Daoy (cell line): ENCODE measurements at regions not wholly inside any gene's neighbourhood (a gene's known extent, or its start where the extent isn't known, plus 50 kb on each side); places are given as distances from the start of the nearest gene placed in this dataset.
A peak's percentile ranks its signal among the peaks of the same experiment; 100 is the strongest.

Experiments used
- DNase-seq: peaks from one replicate; pipeline ENCODE4 v3.0.0-alpha.2; 2015; ENCODE audit warnings: low read depth

DNA sequence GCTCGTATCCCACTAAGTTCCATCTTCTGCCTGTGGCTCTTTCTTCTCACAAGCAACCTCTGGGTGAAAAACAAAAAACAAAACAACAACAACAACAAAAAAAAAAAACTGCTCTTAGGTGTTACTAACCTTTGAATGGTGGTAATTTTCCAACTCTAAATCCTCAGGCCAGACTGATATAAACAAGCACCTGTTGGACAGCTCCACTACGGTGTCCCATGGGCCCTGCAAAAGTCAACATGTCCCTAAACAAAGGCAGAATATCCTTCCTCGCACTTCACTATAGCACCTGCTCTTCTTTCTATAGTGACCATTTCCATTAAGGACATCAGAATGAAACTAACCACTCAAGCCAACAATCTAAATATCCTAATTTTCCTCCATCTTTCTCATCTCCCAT lies 54.6 kb upstream of the PARM1 start:
- DNase-seq, result no peak

DNA sequence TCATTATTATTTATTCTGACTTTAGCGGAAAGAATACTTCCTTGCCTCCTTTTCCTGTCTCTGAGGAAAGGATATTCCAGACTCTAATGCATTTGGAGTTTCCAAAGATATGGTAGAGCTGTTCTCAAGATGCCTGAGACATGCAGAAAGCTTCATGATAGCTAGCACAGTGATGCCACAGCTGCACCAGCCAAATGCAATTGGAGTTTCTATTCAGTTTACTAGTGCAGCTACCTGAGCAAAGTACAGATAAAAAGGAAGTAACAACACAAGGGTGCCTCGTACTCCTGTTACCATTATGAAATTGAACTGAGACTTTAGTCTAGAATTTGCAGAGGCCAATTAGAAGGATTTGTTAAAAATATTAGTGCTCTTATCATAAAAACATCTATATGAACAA lies 57.5 kb upstream of the PARM1 start:
- no peak for DNase-seq

DNA sequence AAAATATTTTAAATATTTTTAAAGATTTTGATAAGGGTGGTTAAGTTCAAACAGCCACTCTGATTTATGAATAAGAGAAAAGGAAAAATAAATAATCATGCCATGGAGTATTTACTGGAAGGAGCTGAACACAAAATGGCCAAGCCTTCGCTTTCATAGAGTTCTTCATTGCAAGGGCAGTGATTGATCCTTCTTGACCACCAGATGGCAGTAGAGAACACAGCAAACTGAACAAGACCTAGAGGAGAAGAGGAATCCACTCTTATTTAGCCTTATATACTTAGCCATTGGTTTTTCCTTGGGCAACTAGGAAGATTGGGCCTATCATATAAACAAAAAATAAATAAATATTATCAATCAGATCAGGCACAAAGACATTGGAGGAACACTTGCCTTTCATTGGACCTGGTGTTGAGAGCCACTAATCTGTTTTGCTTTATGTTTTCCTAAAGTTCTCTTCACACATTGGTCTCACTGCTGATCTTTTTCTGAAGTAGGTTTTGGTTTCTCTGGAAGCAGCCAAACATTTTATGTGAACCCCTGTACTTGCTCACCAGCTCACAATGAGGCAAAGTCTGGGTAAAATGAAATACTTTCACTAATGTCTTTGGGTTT lies 58.1 kb upstream of the PARM1 start:
- peak; percentile 37 for DNase-seq

DNA sequence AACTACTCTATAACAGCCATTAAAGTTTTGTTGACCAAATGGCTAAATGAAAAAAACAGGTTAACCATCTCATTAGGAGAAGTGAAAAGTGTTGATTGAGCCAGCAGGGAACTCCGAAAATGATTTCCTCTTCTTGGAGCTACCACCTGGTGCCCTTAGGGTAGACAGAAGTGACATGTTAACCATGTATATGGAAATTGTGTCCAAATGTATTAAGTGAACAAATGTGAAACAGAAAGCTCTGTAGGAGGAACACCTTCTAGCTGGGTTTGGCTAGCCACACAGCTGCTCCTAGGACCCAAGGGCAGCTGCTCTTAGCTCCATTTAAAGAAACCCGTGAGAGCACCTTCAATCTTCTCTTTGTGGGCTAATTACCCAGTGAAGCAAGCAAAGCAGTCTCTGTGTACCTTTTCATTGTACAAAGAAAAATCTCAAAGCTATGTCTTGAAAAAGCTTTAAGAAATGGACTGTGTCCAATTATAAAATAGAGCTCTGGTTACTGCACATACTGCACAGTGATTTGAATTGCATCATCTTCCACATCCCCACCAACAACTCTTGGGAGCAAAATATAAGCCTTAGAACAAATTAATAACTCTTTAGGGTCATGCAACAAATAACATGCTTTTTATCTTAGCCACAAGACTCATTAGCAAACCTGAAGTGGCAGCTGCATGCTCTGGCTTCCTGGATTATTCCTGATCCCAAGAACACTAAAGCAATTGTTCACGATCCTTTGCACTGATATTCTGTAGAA lies 59.2 kb upstream of the PARM1 start:
- no peak for DNase-seq

DNA sequence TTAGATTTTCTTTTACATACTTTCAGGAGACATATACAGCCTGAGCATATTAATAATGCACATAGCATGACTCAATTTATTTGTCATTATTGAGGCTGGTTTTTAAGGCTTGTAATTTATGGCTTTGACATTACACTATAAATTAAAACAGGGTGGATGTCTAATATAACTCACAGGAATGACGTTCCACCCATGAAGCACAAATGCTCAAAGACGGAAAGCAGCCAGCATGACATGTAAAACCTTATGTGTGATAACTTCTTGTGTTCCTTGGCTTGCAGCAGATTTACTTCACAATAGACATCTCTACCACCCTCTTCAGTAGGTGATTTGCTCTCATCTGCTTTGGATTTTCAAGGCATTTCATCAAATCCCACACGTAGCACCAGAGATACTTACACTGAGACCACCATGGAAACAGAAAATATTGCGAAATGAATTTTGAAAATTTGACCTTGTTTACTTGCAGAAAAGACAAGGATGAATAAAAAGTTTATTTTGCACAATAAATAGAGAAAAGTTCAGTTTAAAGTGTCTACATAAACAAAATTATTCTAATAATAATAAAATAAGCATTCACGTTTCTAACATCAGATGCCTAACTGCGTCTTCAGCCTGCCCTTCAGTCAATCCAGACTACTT lies 64.7 kb upstream of the BTC start:
- no peak for DNase-seq

DNA sequence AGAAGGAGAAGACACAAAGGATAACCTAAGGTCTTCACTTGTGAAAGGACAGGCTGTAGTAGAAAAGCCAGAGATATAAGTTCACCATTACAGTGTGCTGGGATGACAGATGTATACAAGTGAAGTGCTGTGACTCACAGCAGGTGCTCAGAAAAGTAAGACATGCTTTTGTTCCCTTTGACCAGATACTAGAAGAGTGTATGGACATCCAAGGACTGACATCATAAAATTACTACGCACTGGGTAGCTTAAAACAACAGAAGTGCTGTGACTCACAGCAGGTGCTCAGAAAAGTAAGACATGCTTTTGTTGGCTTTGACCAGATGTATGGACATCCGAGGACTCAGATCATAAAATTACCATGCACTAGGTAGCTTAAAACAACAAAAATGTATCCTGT lies 61.6 kb upstream of the BTC start:
- DNase-seq, result no peak

DNA sequence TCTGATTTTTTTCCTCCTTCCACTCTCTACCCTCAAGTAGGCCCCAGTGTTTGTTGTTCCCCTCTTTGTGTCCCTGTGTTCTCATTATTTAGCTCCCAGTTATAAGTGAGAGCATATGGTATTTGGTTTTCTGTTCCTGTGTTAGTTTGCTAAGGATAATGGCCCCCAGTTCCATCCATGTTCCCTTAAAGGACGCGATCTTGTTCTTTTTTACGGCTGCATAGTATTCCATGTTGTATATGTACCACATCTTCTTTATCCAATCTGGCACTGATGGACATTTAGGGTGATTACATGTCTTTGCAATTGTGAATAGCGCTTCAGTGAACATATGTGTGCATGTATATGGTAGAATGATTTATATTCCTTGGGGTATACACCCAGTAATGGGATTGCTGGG lies 54.5 kb upstream of the BTC start:
- DNase-seq, result no peak

DNA sequence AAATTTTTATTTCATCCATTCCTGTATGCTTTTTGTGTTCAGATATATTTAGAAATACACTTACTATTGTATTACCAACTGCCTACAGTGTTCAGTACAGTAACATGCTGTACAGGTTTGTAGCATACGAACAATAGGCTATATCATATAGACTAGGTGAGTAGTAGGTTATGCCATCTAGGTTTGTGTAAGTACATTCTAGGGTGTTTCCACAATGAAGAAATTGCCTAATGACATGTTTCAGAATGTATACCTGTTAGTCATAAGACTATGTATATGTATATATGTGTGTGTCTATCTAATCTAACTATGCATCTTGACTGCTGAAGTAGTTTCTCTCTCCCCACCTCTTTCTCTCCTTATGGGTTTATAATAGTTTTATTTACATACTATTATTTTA lies 51.5 kb upstream of the BTC start:
- no peak for DNase-seq
